Panc1 (cell line): ENCODE measurements at regions not wholly inside any gene's neighbourhood (a gene's known extent, or its start where the extent isn't known, plus 50 kb on each side); places are given as distances from the start of the nearest gene placed in this dataset.
"Not testable (repeated sequence)": the region's sequence is repeated elsewhere in the genome, so short reads cannot be mapped to it uniquely, and the experiment has no call there.

Experiments
- ATAC-seq: fragments of 200-7000 bp; cut with Tn5 transposase; 2 replicates; pipeline ENCODE4 v1.9.1; 2020; ENCODE audit warnings: mild to moderate bottlenecking, moderate library complexity
- BruUV-seq: library from RNA; stranded (reverse); fragments of 400-500 nt; replicated peaks from 2 replicates; lab custom pipeline; 2021; lab: Mats Ljungman, UMichigan
- CTCF ChIA-PET: fragments of 300-600 bp; sonication (Branson Sonifier 250); formaldehyde crosslinking; loops from one replicate; lab custom pipeline; 2022; ENCODE audit warnings: antibody characterized with exemption; lab: Charles Lee
- POLR2A ChIA-PET: fragments of 300-600 bp; sonication (Branson Sonifier 250); formaldehyde crosslinking; loops from one replicate; lab custom pipeline; 2022; ENCODE audit warnings: antibody characterized with exemption; lab: Charles Lee
- DNase-seq: peaks from one replicate; pipeline ENCODE4 v3.0.0-alpha.2; 2010; ENCODE audit warnings: low read depth, low spot score
- H3K27ac ChIP-seq: 2 replicates; pipeline ENCODE4 v1.5.1; 2011; ENCODE audit warnings: mild to moderate bottlenecking, low read length, inconsistent platforms
- H3K27me3 ChIP-seq: fragments of 200-500 bp; sonication (Bioruptor generic); 2 replicates; pipeline ENCODE4 v1.6.0; 2014; ENCODE audit warnings: low read length, inconsistent platforms; ENCODE audit not compliant: control insufficient read depth, insufficient read depth
- H3K36me3 ChIP-seq: fragments of 200-500 bp; sonication (Bioruptor generic); 2 replicates; pipeline ENCODE4 v1.5.1; 2014; ENCODE audit warnings: inconsistent platforms, mild to moderate bottlenecking, low read length, moderate library complexity; ENCODE audit not compliant: control insufficient read depth, insufficient read depth
- H3K4me1 ChIP-seq: 2 replicates; pipeline ENCODE4 v1.5.1; 2011; ENCODE audit warnings: inconsistent platforms, mild to moderate bottlenecking, low read length, moderate library complexity; ENCODE audit not compliant: control insufficient read depth, insufficient read depth
- H3K4me3 ChIP-seq, 2 experiments: 2 replicates each; pipeline ENCODE4 v1.5.1; 2011 to 2012; ENCODE audit warnings: low read depth in 2 of 2, low read length in 2 of 2, mild to moderate bottlenecking in 2 of 2, inconsistent platforms in 1 of 2, moderate library complexity in 1 of 2
- H3K9me3 ChIP-seq: fragments of 200-500 bp; sonication (Bioruptor generic); 2 replicates; pipeline ENCODE4 v1.5.1; 2014; ENCODE audit warnings: low read depth, mild to moderate bottlenecking, inconsistent platforms, low read length, moderate library complexity; ENCODE audit not compliant: control insufficient read depth, insufficient read depth
- CTCF ChIP-seq: fragments of 450-650 bp; IDR thresholded peaks from 2 replicates; pipeline ENCODE4 v1.5.1; 2017; ENCODE audit warnings: mild to moderate bottlenecking
- POLR2AphosphoS5 ChIP-seq: IDR thresholded peaks from 2 replicates; pipeline ENCODE4 v1.6.1; 2012; ENCODE audit warnings: mild to moderate bottlenecking, low read depth, low read length, moderate library complexity
- REST ChIP-seq, 2 experiments: IDR thresholded peaks; 2 replicates each; pipeline ENCODE4 v1.6.1; 2011 to 2012; ENCODE audit warnings: low read depth in 2 of 2, control low read depth in 1 of 2, low read length in 1 of 2, mild to moderate bottlenecking in 1 of 2, moderate library complexity in 1 of 2; ENCODE audit not compliant: insufficient read depth in 1 of 2
- SIN3A ChIP-seq: IDR thresholded peaks from 2 replicates; pipeline ENCODE4 v1.6.1; 2012; ENCODE audit warnings: low read depth, mild to moderate bottlenecking, low read length, moderate library complexity, borderline replicate concordance; ENCODE audit not compliant: insufficient read depth
- TCF7L2 ChIP-seq: IDR thresholded peaks from 2 replicates; pipeline ENCODE4 v1.6.1; 2011; ENCODE audit warnings: mild to moderate bottlenecking, low read depth, low read length, inconsistent platforms
- in situ Hi-C: cut with HindIII; loops from 2 replicates; pipeline ENCODE4 v1.10.0; 2016; ENCODE audit warnings: low sequenced_read_pairs, low pct_unique_long_range_greater_than_20kb
- intact Hi-C: fragments of 100-400 bp; cut with micrococcal nuclease; formaldehyde crosslinking; loops from one replicate; pipeline ENCODE4 v1.10.0; 2022; ENCODE audit not compliant: unreplicated experiment

GRCh38 chr14:58747181-58747580 is 109.4 kb downstream of the DACT1 start:
- DNase-seq (no peak), ATAC-seq (no peak)
- Histone ChIP-seq H3K4me1 (no peaks in the 10 kb centered on the region), H3K27me3 (no peaks in the 10 kb centered on the region), H3K36me3 (no peaks in the 10 kb centered on the region), H3K4me3 (no peak overlapping the region), H3K9me3 (no peaks in the 10 kb centered on the region), H3K27ac (no peak overlapping the region)
- ChIA-PET POLR2A (no interaction called here), CTCF (interaction anchor here (0.7 kb wide), 1 partner anchor 1416 kb away, joined by 8 read pairs; no protein-coding TSS in a partner anchor)
- TF ChIP-seq TCF7L2 (no peak), REST (IDR thresholded peaks at IDR 0.05; ENCODE audit: insufficient read depth in 1 of 2, low read depth in 2 of 2, low read length in 1 of 2) (no peak), CTCF (no peak), SIN3A (no peak), POLR2AphosphoS5 (no peak)
- in situ Hi-C loops (no loop called here), intact Hi-C loops (no loop called here)
- no TSS peak for BruUV-seq

GRCh38 chr14:58748251-58748650 is 110.5 kb downstream of the DACT1 start:
- CTCF ChIA-PET: interaction anchor here (0.7 kb wide), 1 partner anchor 16 kb away, joined by 3 read pairs; no protein-coding TSS in a partner anchor
- DNase-seq, H3K36me3 ChIP-seq, POLR2A ChIA-PET, H3K27me3 ChIP-seq, ATAC-seq, intact Hi-C loops, H3K4me1 ChIP-seq, BruUV-seq, H3K27ac ChIP-seq, H3K4me3 ChIP-seq, in situ Hi-C loops, H3K9me3 ChIP-seq: not testable (repeated sequence)

- CTCF ChIA-PET: no interaction called here
- Histone ChIP-seq H3K4me3 (no peak overlapping the region), H3K4me1 (no peaks in the 10 kb centered on the region), H3K36me3 (no peaks in the 10 kb centered on the region), H3K27me3 (no peaks in the 10 kb centered on the region), H3K9me3 (no peaks in the 10 kb centered on the region), H3K27ac (no peak overlapping the region)
- in situ Hi-C loops: no loop called here
- no peak for DNase-seq
- intact Hi-C loops: no loop called here
- no peak for ATAC-seq
- POLR2A ChIA-PET: no interaction called here
- TF ChIP-seq POLR2AphosphoS5: no peak
- no peak for TF ChIP-seq TCF7L2
- TF ChIP-seq REST (IDR thresholded peaks at IDR 0.05; ENCODE audit: insufficient read depth in 1 of 2, low read depth in 2 of 2, low read length in 1 of 2): no peak
- TF ChIP-seq SIN3A: no peak
- no peak for TF ChIP-seq CTCF
- no TSS peak for BruUV-seq
Measured at GRCh38 chr14:58749066-58749669, 111.4 kb downstream of the DACT1 start.
